Right kidney (tissue), 1 donor: ENCODE measurements at regions not wholly inside any gene's neighbourhood (a gene's known extent, or its start where the extent isn't known, plus 50 kb on each side); places are given as distances from the start of the nearest gene placed in this dataset.

Experiments
- DNase-seq: peaks from one replicate; pipeline ENCODE4 v3.0.0-alpha.2; 2016

GRCh38 chr12:111174251-111174960 is 194.5 kb downstream of the PHETA1 start:
- DNase-seq, result no peak

GRCh38 chr12:111173836-111174235 is 195.1 kb downstream of the PHETA1 start:
- no peak for DNase-seq

- DNase-seq, result no peak
These were observed 195.5 kb downstream of the PHETA1 start for GRCh38 chr12:111173391-111173790.

- no peak for DNase-seq
These were observed 196.1 kb downstream of the PHETA1 start for GRCh38 chr12:111172786-111173185.

- DNase-seq, result no peak
These were observed 197.1 kb downstream of the PHETA1 start for GRCh38 chr12:111171832-111172231.

- no peak for DNase-seq
These were observed 197.6 kb downstream of the PHETA1 start for GRCh38 chr12:111171345-111171744.

- no peak for DNase-seq
These were observed 198.4 kb downstream of the PHETA1 start for GRCh38 chr12:111170543-111170942.

- no peak for DNase-seq
These were observed 199.4 kb downstream of the PHETA1 start for GRCh38 chr12:111169456-111169855.

- no peak for DNase-seq
These were observed 199.9 kb downstream of the PHETA1 start for GRCh38 chr12:111169032-111169431.

- no peak for DNase-seq
These were observed 200.6 kb downstream of the PHETA1 start for GRCh38 chr12:111168009-111168900.

- DNase-seq, result no peak
These were observed 201.9 kb downstream of the PHETA1 start for GRCh38 chr12:111166779-111167540.

- no peak for DNase-seq
These were observed 203.9 kb downstream of the PHETA1 start for GRCh38 chr12:111164833-111165525.

GRCh38 chr12:111163422-111163821 is 205.5 kb downstream of the PHETA1 start:
- no peak for DNase-seq

GRCh38 chr12:111161898-111162297 is 207.0 kb downstream of the PHETA1 start:
- no peak for DNase-seq

GRCh38 chr12:111160350-111161241 is 208.3 kb downstream of the PHETA1 start:
- DNase-seq, result no peak

- no peak for DNase-seq
These were observed 209.9 kb downstream of the PHETA1 start for GRCh38 chr12:111158992-111159391.

GRCh38 chr12:111157486-111157885 is 211.4 kb downstream of the PHETA1 start:
- no peak for DNase-seq

- DNase-seq, result no peak
These were observed 212.6 kb downstream of the PHETA1 start for GRCh38 chr12:111156304-111156703.

GRCh38 chr12:111155521-111155920 is 213.4 kb downstream of the PHETA1 start:
- no peak for DNase-seq

GRCh38 chr12:111155020-111155419 is 213.9 kb downstream of the PHETA1 start:
- no peak for DNase-seq
